ENCODE measurements at regions not wholly inside any gene's neighbourhood (a gene's known extent, or its start where the extent isn't known, plus 50 kb on each side); places are given as distances from the start of the nearest gene placed in this dataset.
A peak's percentile ranks its signal among the peaks of the same experiment; 100 is the strongest.

DNA sequence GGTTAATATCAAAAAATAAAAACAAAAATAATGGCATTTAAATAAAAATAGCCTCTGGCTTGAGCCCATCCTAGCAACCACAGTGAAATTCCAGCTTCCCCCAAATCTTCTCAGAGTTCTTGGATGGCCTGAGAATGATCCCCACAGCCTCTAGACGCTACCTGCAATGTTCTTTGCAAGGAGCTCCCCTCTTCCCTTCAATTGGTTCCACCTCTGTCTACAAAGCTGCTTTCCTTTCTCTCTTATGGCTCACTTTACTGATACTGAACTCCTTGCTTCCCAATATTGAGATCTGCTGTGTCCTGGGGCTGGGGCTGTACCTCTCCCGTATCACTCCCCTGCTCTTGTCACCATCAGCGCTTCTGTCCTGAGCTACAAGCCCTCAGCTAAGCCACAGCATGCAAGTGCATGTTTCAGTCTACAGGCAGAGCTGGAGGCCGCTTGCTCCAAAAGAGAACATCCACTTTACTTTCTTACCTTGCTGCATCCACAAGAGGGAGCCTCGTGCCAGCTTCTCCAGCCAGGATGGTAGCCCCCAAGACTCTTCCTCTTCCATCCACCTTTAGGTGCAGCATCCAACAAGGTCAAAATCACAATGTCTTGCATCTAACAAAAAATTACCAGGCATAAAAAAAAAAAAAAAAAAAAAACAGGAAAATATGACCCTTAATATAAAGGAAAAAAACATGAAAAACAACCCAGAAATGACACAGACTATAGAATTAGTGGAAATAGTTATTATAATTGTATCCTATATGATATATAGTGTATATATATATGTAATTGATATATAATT lies 57.4 kb upstream of the PRSS3 start:
- TF ChIP-seq, protein P1, sequence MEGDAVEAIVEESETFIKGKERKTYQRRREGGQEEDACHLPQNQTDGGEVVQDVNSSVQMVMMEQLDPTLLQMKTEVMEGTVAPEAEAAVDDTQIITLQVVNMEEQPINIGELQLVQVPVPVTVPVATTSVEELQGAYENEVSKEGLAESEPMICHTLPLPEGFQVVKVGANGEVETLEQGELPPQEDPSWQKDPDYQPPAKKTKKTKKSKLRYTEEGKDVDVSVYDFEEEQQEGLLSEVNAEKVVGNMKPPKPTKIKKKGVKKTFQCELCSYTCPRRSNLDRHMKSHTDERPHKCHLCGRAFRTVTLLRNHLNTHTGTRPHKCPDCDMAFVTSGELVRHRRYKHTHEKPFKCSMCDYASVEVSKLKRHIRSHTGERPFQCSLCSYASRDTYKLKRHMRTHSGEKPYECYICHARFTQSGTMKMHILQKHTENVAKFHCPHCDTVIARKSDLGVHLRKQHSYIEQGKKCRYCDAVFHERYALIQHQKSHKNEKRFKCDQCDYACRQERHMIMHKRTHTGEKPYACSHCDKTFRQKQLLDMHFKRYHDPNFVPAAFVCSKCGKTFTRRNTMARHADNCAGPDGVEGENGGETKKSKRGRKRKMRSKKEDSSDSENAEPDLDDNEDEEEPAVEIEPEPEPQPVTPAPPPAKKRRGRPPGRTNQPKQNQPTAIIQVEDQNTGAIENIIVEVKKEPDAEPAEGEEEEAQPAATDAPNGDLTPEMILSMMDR (IDR thresholded peaks at IDR 0.05), result peak; percentile 86
- TF ChIP-seq POLR2AphosphoS5 (IDR thresholded peaks at IDR 0.05; ENCODE audit: low read depth, low read length) (no peak), REST (IDR thresholded peaks at IDR 0.05; ENCODE audit: insufficient read depth in 1 of 2, low read depth in 2 of 2, low read length in 1 of 2) (no peak)

All from Panc1 (cell line).